ENCODE measurements at regions not wholly inside any gene's neighbourhood (a gene's known extent, or its start where the extent isn't known, plus 50 kb on each side); places are given as distances from the start of the nearest gene placed in this dataset.

- no peak for DNase-seq (ENCODE audit: low spot score)
These were observed 318.2 kb upstream of the MEOX2 start for GRCh38 chr7:16004702-16005101.

GRCh38 chr7:16001477-16001876, 315.0 kb upstream of the MEOX2 start:
- no peak for DNase-seq (ENCODE audit: low spot score)

GRCh38 chr7:15998617-15999016, 312.1 kb upstream of the MEOX2 start:
- no peak for DNase-seq (ENCODE audit: low spot score)

- no peak for DNase-seq (ENCODE audit: low spot score)
These were observed 308.5 kb upstream of the MEOX2 start for GRCh38 chr7:15995027-15995426.

- no peak for DNase-seq (ENCODE audit: low spot score)
These were observed 302.7 kb upstream of the MEOX2 start for GRCh38 chr7:15989194-15989593.

- DNase-seq (ENCODE audit: low spot score), result no peak
These were observed 299.3 kb upstream of the MEOX2 start for GRCh38 chr7:15985587-15986384.

GRCh38 chr7:15977663-15978062, 291.2 kb upstream of the MEOX2 start:
- DNase-seq (ENCODE audit: low spot score), result peak; percentile 12

GRCh38 chr7:15972862-15973275, 286.4 kb upstream of the MEOX2 start:
- peak; percentile 21 for DNase-seq (ENCODE audit: low spot score)

- DNase-seq (ENCODE audit: low spot score), result no peak
These were observed 281.1 kb upstream of the MEOX2 start for GRCh38 chr7:15967551-15967950.

GRCh38 chr7:15967121-15967520, 280.6 kb upstream of the MEOX2 start:
- no peak for DNase-seq (ENCODE audit: low spot score)

GRCh38 chr7:15963206-15963605, 276.7 kb upstream of the MEOX2 start:
- no peak for DNase-seq (ENCODE audit: low spot score)

GRCh38 chr7:15954671-15955354, 268.3 kb upstream of the MEOX2 start:
- DNase-seq (ENCODE audit: low spot score), result no peak

GRCh38 chr7:15950299-15950698, 263.8 kb upstream of the MEOX2 start:
- no peak for DNase-seq (ENCODE audit: low spot score)

GRCh38 chr7:15947754-15948153, 261.3 kb upstream of the MEOX2 start:
- no peak for DNase-seq (ENCODE audit: low spot score)

GRCh38 chr7:15938115-15938514, 251.6 kb upstream of the MEOX2 start:
- no peak for DNase-seq (ENCODE audit: low spot score)

GRCh38 chr7:15937571-15937970, 251.1 kb upstream of the MEOX2 start:
- no peak for DNase-seq (ENCODE audit: low spot score)

- DNase-seq (ENCODE audit: low spot score), result no peak
These were observed 250.5 kb upstream of the MEOX2 start for GRCh38 chr7:15936991-15937390.

GRCh38 chr7:15932318-15932717, 245.8 kb upstream of the MEOX2 start:
- no peak for DNase-seq (ENCODE audit: low spot score)

- DNase-seq (ENCODE audit: low spot score), result no peak
These were observed 242.9 kb upstream of the MEOX2 start for GRCh38 chr7:15929411-15929810.

GRCh38 chr7:15925608-15926007, 239.1 kb upstream of the MEOX2 start:
- no peak for DNase-seq (ENCODE audit: low spot score)

- no peak for DNase-seq (ENCODE audit: low spot score)
These were observed 238.4 kb upstream of the MEOX2 start for GRCh38 chr7:15924910-15925309.

- DNase-seq (ENCODE audit: low spot score), result no peak
These were observed 235.5 kb upstream of the MEOX2 start for GRCh38 chr7:15922002-15922401.

GRCh38 chr7:15921576-15921975, 235.1 kb upstream of the MEOX2 start:
- DNase-seq (ENCODE audit: low spot score), result no peak

- DNase-seq (ENCODE audit: low spot score), result no peak
These were observed 234.5 kb upstream of the MEOX2 start for GRCh38 chr7:15920953-15921352.
